CD4-positive, alpha-beta T cell treated with Interleukin-4 for 1 hour (primary cell): ENCODE measurements at regions not wholly inside any gene's neighbourhood (a gene's known extent, or its start where the extent isn't known, plus 50 kb on each side); places are given as distances from the start of the nearest gene placed in this dataset.

Experiments
- DNase-seq, 2 donors: peaks; one replicate each; pipeline ENCODE4 v3.0.0-alpha.2; 2020 to 2022

DNA sequence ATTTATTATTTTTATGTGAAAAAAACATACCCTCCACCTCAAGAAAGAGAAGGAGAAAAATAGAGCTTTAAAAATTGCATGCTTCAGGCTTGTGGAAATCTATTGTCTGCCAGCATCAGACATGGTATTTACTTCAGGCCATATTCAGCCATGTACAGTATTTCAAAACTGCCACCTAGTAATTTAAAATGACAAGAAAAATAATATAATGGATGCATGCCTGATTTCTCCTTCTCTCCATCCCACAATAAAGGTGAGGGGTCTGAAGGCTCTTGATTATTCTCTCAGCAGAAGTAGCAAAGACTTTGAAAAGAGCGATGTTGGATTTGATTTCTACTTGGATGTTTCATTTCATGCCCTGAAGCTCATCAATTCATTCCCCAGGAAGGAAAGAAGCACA is 250.7 kb downstream of the TBC1D4 start:
- DNase-seq: no peak

DNA sequence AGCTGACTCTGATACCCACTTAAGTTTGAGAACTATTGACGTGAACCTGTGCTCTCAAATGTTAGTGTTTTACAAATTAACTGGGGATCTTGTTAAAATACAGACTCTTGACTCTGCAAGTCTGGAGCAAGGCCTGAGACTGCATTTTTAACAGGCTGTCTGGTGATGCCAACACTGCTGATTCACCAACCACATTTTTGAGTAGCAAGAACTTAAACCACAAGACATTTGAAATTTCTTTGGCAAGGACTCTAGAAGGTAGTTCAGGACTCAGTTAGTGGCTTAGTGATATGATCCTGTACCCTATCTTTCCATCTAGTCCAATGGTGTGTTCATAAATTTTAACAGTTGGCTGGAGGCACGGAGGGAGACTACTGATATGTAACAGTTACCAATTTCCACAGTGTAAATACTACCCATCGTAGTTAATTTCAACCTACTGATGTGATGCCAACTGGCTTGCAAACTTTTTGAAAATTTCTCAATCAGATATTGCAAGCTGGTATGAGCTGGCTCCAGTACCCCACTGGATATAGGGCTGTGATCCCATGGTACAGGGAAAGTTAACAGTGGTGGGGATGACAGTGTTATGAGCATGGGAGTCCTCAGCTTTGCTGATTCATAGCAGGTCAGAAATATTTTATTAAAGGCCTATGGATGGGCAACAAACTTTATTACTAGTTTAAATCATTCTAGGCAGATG is 255.1 kb downstream of the TBC1D4 start:
- no peak for DNase-seq

DNA sequence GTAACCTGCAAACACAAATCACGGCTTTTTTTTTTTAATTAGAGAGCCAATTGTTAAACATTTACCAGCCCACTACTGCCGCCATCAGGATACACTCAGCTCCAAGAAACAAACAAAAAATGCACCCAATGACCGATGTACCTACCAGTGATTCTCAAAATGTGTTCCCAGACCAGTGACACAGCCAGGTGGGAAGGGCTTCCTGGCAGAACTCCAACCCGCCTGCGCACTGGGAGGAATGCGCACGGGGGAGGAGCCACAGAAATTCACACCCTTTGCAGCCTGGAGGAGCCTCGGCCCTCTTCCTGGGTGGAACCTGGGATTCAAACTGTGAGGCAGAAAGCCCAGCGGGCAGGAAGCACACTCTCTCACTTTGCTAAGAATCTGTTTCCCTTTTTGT is 255.9 kb downstream of the TBC1D4 start:
- DNase-seq: no peak

DNA sequence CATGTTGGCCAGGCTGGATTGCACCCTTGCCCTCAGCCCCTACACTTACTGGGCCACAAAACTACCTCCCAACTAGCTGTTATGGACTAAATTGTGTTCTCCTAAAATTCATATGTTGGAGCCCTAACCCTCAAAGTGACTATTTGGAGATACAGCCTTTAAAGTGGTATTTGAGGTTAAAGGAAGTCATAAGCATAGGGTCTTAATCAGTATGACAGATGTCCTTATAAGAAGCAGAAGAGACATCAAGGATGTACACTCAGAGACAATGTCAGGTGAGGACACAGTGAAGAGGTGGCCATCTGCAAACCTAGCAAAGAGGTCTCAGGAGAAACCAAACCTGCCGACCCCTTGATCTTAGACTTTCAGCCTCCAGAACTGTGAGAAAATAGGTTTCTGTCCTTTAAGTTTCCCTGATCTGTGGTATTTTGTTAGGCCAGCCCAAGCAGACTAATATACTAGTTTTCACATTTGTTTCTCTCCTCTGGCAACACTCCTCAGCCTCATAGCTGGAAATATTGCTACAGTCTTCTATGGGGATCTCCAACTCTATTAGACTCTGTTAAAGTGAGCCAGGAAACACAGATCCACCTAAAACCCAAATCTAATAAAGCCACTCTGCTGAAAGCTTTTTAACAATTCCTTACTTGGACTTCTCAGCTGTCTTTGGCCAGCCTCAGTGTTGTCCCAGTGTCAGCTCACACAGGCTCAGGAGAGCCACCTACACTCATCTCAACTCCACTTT is 256.5 kb downstream of the TBC1D4 start:
- no peak for DNase-seq

DNA sequence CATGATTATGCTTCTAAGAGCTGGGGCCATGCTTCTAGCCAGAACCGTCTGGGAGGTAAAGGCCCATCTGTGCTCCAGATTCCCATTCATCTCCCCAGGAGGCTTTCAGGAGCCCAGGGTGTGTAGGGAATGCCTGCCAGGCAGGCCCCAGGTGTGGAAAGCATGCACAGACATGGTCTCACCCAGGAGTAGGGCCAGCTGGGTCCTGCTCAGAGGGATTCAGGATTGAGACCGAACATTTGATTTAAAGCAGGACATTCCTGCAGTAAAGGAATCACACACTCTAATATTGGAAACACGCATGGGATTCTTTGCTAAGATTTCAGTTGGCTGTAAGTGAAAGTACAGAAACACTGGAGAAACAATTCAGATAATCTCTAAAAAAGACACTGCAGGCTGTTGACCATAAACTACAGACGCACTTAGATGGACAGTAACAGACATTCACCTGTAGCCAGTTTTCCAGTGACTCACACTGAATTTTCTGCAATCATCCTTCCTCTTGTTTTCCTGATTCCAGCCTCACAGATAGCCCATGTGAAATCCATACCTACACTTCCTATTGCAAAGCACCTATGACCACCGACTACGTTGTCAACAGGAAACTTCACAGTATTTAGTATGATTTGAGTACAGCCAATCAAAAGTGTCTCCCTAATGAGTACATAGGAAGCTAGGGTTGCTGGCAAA is 257.8 kb downstream of the TBC1D4 start:
- DNase-seq: no peak

DNA sequence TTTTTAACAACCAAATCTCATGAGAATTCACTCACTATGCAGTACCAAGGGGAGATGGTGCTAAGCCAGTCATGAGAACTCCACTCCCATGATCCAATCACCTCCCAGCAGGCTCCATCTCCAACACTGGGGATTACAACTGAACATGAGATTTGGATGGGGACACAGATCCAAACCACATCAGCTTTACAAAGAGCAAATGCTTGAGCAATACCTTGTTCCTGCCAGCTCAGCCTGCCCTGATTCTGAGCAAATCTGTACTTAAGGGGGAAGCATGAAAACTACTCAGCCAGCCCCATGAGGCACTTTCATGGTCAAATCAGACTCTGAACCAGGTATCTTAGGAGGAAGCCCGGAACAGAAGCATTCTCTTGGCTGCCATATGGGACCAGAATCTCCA is 259.9 kb downstream of the TBC1D4 start:
- DNase-seq: no peak

DNA sequence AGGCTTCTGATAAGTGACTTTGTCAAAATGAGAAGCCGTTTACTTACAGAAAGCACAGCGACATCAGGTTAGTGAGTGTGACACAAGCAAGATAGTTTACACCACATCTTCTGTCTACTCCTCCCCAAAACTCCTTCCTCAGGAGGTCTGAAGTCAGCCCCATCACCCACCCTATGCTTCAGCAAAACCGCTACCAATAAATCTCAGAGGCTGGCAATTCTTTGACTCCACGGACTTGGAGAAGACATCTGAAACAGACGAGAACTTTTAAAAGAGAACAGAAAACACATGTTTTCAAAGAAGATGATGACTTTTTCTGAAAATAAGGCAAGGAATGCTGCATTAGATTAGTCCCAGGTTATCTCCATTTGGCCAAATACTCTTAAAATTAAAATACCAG is 261.1 kb downstream of the TBC1D4 start:
- DNase-seq: no peak

DNA sequence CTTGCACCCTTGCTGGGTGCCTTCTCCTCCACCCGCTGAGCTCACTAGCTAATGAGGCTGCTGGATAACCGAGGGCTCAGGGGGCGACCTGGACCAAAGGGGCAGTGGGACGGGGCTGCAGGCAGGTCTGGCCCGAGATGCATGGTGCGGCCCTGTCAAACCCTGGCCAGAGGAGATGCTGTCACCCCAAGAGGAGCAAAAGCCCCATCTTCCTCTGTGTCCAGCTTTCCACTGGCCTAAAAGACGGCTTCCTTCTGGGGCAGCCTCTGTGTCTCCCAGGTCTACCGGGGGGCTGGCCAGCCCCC is 261.8 kb downstream of the TBC1D4 start:
- DNase-seq: no peak

DNA sequence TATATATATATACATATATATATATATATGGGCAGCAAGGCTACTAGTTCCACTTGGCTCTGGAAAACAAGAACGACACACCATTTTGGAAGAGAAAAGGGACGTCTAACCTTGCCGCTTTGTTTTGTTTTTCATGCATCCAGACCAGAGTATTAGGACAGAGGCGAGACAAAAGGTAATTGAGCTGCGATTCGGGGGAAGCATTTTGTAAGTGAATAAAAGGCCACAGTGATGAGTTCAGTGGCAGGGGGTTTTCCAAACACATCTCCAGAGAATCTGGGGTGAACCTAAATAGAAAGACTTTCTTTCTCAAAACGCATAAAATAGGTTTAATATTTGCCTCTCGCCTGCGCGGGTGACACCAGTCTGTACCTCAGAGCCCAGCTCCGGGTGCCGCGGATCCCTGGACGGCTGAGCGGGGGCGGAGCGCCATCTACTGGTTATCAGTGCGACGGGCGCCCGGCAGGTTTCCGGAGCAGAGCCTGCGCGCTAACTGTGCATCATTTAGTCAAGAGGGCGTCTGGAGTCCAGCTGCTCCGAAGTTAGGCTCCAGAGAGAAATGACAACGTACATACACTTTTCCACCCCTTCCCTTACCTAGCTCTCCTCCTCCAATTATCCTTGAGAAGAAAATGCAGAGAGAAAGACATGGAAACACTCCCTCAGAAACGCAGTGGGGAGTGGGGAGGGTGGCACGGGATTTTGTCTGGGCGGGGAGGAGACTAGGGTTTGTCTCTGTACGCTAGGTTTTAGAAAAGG is 262.3 kb downstream of the TBC1D4 start:
- peak; percentile 75 to 81 for DNase-seq

DNA sequence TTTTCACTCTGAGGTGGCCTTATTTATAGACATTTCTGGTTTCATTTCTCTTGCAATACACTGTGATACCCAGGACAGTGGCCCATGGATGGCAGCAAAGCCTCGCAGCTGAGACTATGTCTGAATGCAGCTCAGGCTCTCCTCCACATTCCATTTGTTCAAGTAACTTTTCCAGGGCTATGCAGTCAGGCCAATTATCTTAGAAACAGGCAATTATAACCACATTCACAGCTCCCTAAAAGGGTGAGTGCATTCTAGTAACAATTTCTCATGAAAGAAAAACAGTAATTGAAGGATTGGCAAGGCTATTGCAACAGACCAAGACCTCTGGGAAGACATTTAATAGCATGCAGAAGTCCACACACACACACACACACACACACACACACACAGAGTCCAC is 264.0 kb downstream of the TBC1D4 start:
- DNase-seq: no peak

DNA sequence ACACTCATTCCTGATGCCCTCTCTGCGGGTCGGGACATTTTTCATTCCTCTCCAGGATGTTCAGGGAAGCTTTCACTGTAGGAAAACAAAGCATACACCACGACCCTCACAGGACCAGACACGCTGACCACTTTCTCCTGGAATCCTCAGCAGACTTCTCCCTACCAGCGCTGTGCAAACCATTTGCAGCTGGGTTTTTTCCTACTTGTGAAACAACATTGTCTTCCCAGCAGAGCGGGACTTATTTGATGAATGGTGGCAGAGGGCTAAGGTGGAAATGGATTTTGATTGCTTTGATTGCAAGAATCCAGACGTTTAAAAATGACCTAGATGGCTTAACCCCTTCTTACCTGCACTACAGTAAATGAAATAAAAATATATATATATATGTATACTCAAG is 265.9 kb downstream of the TBC1D4 start:
- no peak for DNase-seq

DNA sequence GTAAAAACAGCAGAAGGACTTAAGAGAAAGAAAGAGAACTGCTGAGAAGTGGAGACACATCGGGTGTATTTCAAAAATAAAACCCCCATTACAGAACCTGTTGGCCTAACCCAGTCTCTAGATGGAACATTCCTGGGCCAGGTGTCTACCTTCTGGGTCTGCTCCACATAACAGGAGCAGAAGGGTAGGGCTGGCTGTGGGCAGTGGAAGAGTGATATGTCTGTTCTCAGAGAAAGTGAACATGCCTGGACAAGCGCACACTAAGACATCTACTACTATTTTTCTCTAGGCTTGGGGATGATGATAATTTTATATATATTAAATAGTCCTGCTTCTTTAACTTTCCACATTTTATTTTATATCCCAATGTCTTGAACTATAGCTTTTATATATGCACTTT is 267.1 kb downstream of the TBC1D4 start:
- no peak for DNase-seq

DNA sequence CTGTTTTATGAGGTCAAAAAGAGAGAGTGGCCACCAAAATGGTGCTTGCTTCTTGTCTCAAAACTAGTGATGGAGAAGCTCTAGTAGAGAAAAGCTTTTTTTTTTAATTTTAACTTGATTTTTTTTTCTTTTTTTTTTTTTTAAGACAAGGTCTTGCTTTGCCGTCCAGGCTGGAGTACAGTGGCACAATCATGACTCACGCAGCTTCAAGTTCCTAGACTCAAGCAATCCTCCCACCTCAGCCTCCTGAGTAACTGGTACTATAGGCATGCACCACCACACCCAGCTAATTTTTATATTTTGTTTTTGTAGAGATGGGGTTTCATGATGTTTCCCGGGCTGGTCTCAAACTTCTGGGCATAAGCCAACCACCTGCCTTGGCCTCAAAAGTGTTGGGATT is 279.0 kb downstream of the TBC1D4 start:
- no peak for DNase-seq

DNA sequence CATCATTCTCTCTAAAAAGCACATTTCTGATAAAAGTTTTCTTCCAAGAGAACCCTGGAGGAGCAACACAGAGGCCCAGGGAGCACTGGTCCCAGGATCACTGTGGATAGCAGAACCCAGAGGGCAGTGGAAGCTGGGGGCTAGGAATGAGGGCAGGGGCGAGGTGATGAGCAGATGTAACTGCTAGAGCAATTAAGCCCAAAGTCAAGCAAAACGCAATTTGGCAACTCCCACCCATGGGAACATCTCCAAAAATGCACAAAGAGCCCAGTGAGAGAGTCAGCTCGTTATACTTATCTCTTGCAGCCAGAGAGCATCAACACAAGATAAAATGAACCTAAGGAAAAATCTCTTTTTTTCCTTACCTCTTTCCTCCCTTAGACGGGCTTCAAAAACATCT is 284.2 kb downstream of the TBC1D4 start:
- no peak for DNase-seq

DNA sequence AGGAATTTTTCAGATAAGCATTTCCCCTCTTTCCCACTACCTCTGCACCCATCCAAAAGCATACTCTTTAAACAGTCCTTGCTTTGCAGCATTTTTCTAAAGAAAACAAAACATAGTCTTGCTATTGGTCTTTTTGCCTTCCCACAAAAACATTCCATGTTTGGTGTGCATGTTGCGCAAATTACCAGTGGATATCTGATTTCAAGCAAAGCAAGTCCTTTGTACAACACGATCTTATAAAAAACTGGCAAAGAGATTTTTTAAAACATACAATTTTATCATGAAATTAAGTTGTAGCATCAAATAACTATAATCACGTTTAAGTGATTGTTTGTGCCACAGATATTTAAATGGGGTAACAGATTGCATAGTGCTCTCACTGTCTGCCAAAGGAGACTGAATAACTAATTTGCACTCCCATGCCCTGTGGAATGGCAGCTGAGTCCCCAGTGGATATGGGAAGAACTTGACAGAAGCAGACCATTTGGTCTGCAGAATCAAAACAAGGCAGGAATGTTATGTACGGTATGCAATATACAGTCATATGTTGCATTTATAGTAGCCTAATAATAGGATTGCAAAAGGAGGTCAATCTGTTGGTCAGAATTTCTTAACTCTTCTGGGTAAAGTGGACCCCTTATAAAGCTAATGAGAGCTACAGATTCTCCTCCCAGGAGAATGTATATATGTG is 285.7 kb downstream of the TBC1D4 start:
- DNase-seq: no peak

DNA sequence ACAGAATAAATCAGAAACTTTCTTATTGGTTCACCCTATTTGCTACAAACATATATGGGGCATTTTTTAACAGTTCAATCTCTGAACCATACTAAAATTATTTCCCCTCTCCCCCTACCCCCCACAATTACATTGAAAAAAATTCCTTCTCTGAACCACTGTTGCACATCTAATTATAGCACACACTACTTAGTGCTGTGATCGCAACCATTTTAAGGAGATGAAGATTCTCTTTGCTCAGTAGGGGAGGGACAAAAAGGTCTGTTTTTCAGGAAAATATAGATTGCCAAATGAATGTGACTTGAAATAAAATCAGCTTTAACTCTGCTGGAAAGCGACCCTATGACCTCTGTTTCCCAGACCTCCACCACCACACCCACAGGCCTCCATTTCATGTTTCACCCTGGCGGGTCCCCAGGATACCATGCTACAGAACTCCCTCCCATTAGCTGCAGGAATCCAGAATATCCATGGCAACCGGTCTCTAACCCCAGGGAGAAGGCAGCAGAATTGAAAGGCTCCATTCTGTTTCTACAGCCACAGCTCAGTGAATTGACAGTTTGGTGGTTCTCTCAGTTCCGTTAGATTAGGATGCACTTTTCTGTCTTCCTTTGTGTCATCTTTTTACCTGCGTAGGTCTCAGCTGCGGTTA is 286.3 kb downstream of the TBC1D4 start:
- DNase-seq: no peak

DNA sequence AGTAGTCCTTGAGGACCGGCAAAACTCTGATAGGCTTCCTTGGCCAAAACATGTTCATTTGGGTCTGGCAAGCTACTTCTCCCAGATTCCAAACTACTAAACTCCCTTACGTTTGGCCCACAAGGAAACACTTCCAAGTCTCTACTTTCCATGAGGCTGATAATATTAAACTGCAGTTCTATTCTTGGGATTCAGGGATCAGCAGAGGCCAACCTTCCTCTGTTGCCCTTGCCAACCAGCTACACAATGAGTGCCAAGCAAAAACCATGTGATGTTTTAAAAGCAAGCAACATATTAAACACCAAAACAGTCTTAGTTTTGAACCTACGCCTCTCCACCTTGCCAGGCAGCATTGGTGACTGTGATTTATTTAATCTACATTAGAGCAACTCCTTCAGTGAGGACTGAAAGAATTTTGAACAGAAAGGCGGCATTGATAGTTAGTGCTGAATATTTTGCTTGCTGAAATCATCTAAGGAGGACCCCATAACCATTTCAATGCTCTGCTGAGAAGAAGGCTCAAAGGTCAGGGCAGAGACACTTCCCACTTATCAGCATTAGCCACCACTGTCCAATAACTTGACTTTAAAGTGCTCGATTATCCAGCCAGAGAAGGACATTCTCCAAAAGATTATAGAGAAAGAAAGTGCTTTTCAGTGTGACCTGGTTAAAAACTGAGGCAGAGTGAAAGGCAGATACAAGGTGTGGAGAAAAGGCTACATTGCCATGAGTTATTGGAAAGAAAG is 287.1 kb downstream of the TBC1D4 start:
- DNase-seq: no peak

DNA sequence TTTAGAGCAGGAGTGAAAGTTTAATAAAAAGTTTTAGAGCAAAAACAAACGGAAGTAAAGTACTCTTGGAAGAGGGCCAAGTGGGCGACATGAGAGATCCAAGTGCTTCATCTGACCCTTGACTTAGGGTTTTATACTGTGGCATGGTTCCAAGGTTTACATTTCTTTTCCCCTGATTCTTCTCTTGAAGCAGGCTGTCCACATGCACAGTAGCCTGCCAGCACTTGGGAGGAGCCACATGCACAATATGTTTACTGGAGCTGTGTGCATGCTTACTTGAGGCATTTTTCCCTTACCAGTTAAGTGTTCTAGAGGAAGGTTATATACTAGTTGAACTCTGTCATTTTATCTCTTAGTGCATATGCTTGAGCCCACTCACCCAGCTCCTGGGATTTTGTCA is 295.6 kb downstream of the TBC1D4 start:
- DNase-seq: no peak

DNA sequence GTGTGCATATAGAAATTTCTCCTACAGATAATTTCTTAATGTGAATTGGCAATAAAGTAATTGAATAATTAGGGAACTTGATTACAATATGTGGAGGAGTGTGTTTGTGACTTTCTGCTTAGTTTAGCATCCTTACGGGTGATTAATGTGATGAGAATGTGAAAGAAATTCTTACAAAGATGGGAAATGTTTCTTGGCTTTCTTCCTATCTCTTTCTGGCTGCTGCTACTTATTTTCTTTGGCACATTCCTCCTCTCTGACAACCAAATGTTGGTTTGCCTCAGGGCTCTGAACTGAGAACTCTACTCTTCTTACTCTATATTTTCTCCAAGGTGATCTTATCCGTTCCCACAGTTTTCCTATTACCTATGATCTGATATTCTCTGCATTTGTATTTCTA is 300.1 kb downstream of the TBC1D4 start:
- no peak for DNase-seq

DNA sequence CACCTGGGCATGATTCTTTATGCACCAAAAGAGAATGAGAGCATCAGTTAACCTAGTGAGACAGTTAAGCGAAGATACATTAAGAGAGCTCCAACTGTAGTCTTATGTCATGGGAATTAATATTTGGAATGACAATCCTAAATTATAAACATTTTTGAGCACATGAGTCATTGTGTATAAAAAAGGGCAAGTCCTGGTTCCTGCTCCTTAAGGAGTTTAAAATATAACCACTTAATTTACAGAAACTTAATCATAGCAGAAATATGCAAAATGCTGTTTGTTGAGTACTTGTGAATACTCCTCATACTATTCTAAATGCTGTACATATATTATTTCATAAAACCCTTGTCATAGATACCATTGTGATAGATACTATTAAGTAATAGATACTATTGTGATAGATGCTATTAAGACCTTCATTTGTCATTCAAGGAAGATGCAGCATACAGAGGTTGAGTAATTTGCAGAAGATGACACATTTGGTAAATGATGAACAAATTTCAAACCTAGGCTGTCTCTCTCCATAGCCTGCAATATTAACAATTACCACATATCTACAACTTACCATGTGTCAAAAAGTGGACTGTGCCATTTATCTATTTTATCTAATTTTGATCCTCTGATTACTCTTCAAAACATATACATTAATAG is 301.0 kb downstream of the TBC1D4 start:
- DNase-seq: no peak

DNA sequence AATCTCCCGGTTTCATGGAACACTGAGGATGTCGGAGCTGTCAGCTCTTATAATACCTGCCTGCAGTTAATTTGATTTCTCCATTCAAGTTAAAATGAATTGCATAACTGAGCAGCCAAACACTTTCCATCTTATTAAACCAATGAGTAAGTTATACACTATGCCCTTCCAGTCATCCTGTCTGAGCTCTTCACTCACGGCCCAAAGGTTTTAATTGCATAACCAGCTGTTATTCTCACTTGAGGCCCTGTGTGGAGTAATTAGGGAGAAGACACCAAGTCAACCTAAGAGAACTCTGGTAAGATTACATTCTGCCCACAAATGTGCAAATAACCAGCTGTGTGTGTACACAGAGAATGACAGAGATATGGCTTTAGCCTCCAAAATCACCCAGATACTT is 303.5 kb downstream of the TBC1D4 start:
- no peak for DNase-seq
